GM23338 (cell line): ENCODE measurements at regions not wholly inside any gene's neighbourhood (a gene's known extent, or its start where the extent isn't known, plus 50 kb on each side); places are given as distances from the start of the nearest gene placed in this dataset.

Experiments
- ATAC-seq: fragments of 200-7000 bp; cut with Tn5 transposase; 3 replicates; pipeline ENCODE4 v1.9.1; 2020
- DNase-seq: peaks from one replicate; pipeline ENCODE4 v3.0.0-alpha.2; 2015; ENCODE audit warnings: low spot score
- H2AFZ ChIP-seq: fragments of 200-600 bp; sonication (generic); 2 replicates; pipeline ENCODE4 v1.8.0; 2016; ENCODE audit warnings: antibody characterized with exemption, mild to moderate bottlenecking, moderate library complexity
- H3F3A ChIP-seq: fragments of 200-600 bp; sonication (generic); replicated peaks from 2 replicates; pipeline ENCODE4 v1.8.0; 2017; ENCODE audit warnings: antibody characterized with exemption, mixed run types, low read depth
- H3K27ac ChIP-seq: fragments of 200-600 bp; sonication (generic); 2 replicates; pipeline ENCODE4 v1.6.1; 2016; ENCODE audit warnings: low read depth
- H3K27me3 ChIP-seq: fragments of 200-600 bp; sonication (generic); 2 replicates; pipeline ENCODE4 v1.8.0; 2016; ENCODE audit warnings: mild to moderate bottlenecking, mixed run types, moderate library complexity; ENCODE audit not compliant: insufficient read depth
- H3K36me3 ChIP-seq: fragments of 200-600 bp; sonication (generic); 2 replicates; pipeline ENCODE4 v1.8.0; 2016; ENCODE audit warnings: mild to moderate bottlenecking; ENCODE audit not compliant: insufficient read depth
- H3K4me1 ChIP-seq: fragments of 200-600 bp; sonication (generic); 2 replicates; pipeline ENCODE4 v1.8.0; 2016; ENCODE audit warnings: mild to moderate bottlenecking, moderate library complexity; ENCODE audit not compliant: insufficient read depth
- H3K4me2 ChIP-seq: fragments of 200-600 bp; sonication (generic); 2 replicates; pipeline ENCODE4 v1.7.1; 2017; ENCODE audit warnings: mixed run types
- H3K4me3 ChIP-seq: fragments of 200-600 bp; sonication (generic); 2 replicates; pipeline ENCODE4 v1.6.1; 2016; ENCODE audit warnings: mixed run types
- H3K79me2 ChIP-seq: fragments of 200-600 bp; sonication (generic); replicated peaks from 2 replicates; pipeline ENCODE4 v1.8.0; 2017; ENCODE audit warnings: mild to moderate bottlenecking; ENCODE audit not compliant: insufficient read depth
- H3K9me2 ChIP-seq: fragments of 200-600 bp; sonication (generic); 2 replicates; pipeline ENCODE4 v1.8.0; 2017; ENCODE audit not compliant: insufficient read depth
- H4K20me1 ChIP-seq: fragments of 200-600 bp; sonication (generic); replicated peaks from 2 replicates; pipeline ENCODE4 v1.8.0; 2017; ENCODE audit warnings: mild to moderate bottlenecking; ENCODE audit not compliant: insufficient read depth
- H3K27ac Mint-ChIP-seq: 2 replicates; pipeline ENCODE4 v1.8.0; 2020; ENCODE audit warnings: inconsistent platforms, mild to moderate bottlenecking, moderate library complexity, mixed read lengths
- H3K27me3 Mint-ChIP-seq: 3 replicates; pipeline ENCODE4 v1.8.0; 2022; ENCODE audit warnings: low read depth, mild to moderate bottlenecking, moderate library complexity, mixed read lengths, inconsistent platforms; ENCODE audit not compliant: insufficient read depth, poor library complexity
- H3K36me3 Mint-ChIP-seq: 3 replicates; pipeline ENCODE4 v1.8.0; 2021; ENCODE audit warnings: low read depth, mild to moderate bottlenecking, inconsistent platforms, moderate library complexity, mixed read lengths
- H3K4me1 Mint-ChIP-seq: 3 replicates; pipeline ENCODE4 v1.8.0; 2020; ENCODE audit warnings: mild to moderate bottlenecking, inconsistent platforms, mixed read lengths
- H3K4me3 Mint-ChIP-seq: 3 replicates; pipeline ENCODE4 v1.8.0; 2021; ENCODE audit warnings: moderate library complexity, mild to moderate bottlenecking, inconsistent platforms, mixed read lengths
- H3K9me3 Mint-ChIP-seq: 3 replicates; pipeline ENCODE4 v1.8.0; 2020; ENCODE audit warnings: moderate library complexity, mild to moderate bottlenecking, inconsistent platforms, mixed read lengths
- CREB1 ChIP-seq: fragments of 250-450 bp; sonication (Bioruptor Pico); IDR thresholded peaks from 2 replicates; pipeline ENCODE4 v1.5.0; 2020; ENCODE audit warnings: low read depth, mild to moderate bottlenecking, moderate library complexity
- EZH2 ChIP-seq: fragments of 200-600 bp; sonication (generic); IDR thresholded peaks from one replicate; pipeline ENCODE4 v1.8.0; 2017; ENCODE audit warnings: antibody characterized with exemption, mild to moderate bottlenecking, low read depth; ENCODE audit not compliant: unreplicated experiment
- EZH2phosphoT487 ChIP-seq: fragments of 200-600 bp; sonication (generic); IDR thresholded peaks from one replicate; pipeline ENCODE4 v1.8.1; 2018; ENCODE audit warnings: antibody characterized with exemption; ENCODE audit not compliant: unreplicated experiment
- JUNB ChIP-seq: IDR thresholded peaks from one replicate; pipeline ENCODE4 v1.6.1; 2016; ENCODE audit warnings: antibody characterized with exemption; ENCODE audit not compliant: unreplicated experiment
- NANOG ChIP-seq: IDR thresholded peaks from 2 replicates; pipeline ENCODE4 v1.6.1; 2016; ENCODE audit warnings: antibody characterized with exemption, borderline replicate concordance
- REST ChIP-seq: IDR thresholded peaks from one replicate; pipeline ENCODE4 v1.6.1; 2018; ENCODE audit warnings: antibody characterized with exemption; ENCODE audit not compliant: unreplicated experiment
- STAT1 ChIP-seq: IDR thresholded peaks from one replicate; pipeline ENCODE4 v1.6.1; 2016; ENCODE audit warnings: antibody characterized with exemption; ENCODE audit not compliant: unreplicated experiment
- ZNF331 ChIP-seq: fragments of 250-450 bp; sonication (Bioruptor Pico); IDR thresholded peaks from 2 replicates; pipeline ENCODE4 v1.5.0; 2020; ENCODE audit warnings: low read depth, mild to moderate bottlenecking, moderate library complexity
- ZNF462 ChIP-seq: fragments of 250-450 bp; sonication (Bioruptor Pico); IDR thresholded peaks from 2 replicates; pipeline ENCODE4 v1.5.0; 2020; ENCODE audit warnings: mild to moderate bottlenecking, moderate library complexity

GRCh38 chr18:77984178-77984577 lies 734.5 kb downstream of the GALR1 start:
- TF ChIP-seq REST: no peak
- TF ChIP-seq CREB1: no peak
- no peak for TF ChIP-seq ZNF331 (CRISPR knock-in tag)
- no peak for TF ChIP-seq EZH2phosphoT487
- no peak for TF ChIP-seq EZH2
- no peak for TF ChIP-seq ZNF462
- TF ChIP-seq JUNB: no peak
- TF ChIP-seq STAT1: no peak
- TF ChIP-seq NANOG: no peak
- peaks cover 95% of the 10 kb centered on the region for H3K9me3 Mint-ChIP-seq
- ATAC-seq: no peak

More at GRCh38 chr18:77984178-77984577, 734.5 kb downstream of the GALR1 start:
- Histone ChIP-seq H3F3A (no peaks in the 10 kb centered on the region), H3K36me3 (peaks cover 3% of the 10 kb centered on the region; the same call in 1 of the 2 replicates), H3K27me3 (no peaks in the 10 kb centered on the region), H3K4me1 (no peaks in the 10 kb centered on the region), H3K4me2 (no peak overlapping the region), H3K79me2 (no peaks in the 10 kb centered on the region), H4K20me1 (no peaks in the 10 kb centered on the region), H3K4me3 (no peak overlapping the region), H3K27ac (no peak overlapping the region), H2AFZ (no peak overlapping the region), H3K9me2 (no peaks in the 10 kb centered on the region)
- DNase-seq: no peak
- Mint-ChIP-seq H3K4me3 (no peak overlapping the region), H3K27me3 (peaks cover 1% of the 10 kb centered on the region), H3K36me3 (peaks cover 51% of the 10 kb centered on the region), H3K4me1 (no peaks in the 10 kb centered on the region), H3K27ac (no peak overlapping the region)
